IMR-90 (cell line): ENCODE measurements at regions not wholly inside any gene's neighbourhood (a gene's known extent, or its start where the extent isn't known, plus 50 kb on each side); places are given as distances from the start of the nearest gene placed in this dataset.

ENCODE experiments used
- ATAC-seq: fragments of 200-7000 bp; cut with Tn5 transposase; 2 replicates; pipeline ENCODE4 v1.9.1; 2020; ENCODE audit warnings: low read depth, mild to moderate bottlenecking, moderate library complexity
- BruUV-seq: library from RNA; stranded (reverse); fragments of 400-500 nt; replicated peaks from 2 replicates; lab custom pipeline; 2021; lab: Mats Ljungman, UMichigan
- CTCF ChIA-PET: fragments of 300-600 bp; formaldehyde crosslinking; extraction: SDS; loops from one replicate; lab custom pipeline; 2021; ENCODE audit warnings: antibody characterized with exemption; lab: Yijun Ruan, JAX
- POLR2A ChIA-PET: fragments of 300-600 bp; sonication (Branson Sonifier 250); formaldehyde crosslinking; loops from one replicate; lab custom pipeline; 2022; ENCODE audit warnings: antibody characterized with exemption; ENCODE audit not compliant: unreplicated experiment; lab: Charles Lee
- DNase-seq: peaks from one replicate; pipeline ENCODE4 v3.0.0; 2013
- H2AFZ ChIP-seq: replicated peaks from 2 replicates; pipeline ENCODE3; 2013; ENCODE audit warnings: low read length, mild to moderate bottlenecking; ENCODE audit not compliant: poor library complexity
- H2AK5ac ChIP-seq: 2 replicates; pipeline ENCODE4 v1.6.1; 2013; ENCODE audit warnings: low read depth, low read length, inconsistent platforms
- H2AK9ac ChIP-seq: replicated peaks from 2 replicates; pipeline ENCODE3; 2013; ENCODE audit warnings: mild to moderate bottlenecking, low read depth, low read length, moderate library complexity; ENCODE audit not compliant: poor library complexity
- H2BK120ac ChIP-seq: 2 replicates; pipeline ENCODE4 v1.6.1; 2013; ENCODE audit warnings: low read depth, low read length, inconsistent platforms
- H2BK15ac ChIP-seq: 3 replicates; pipeline ENCODE4 v1.6.1; 2013; ENCODE audit warnings: low read depth, low read length, inconsistent platforms
- H2BK20ac ChIP-seq: 2 replicates; pipeline ENCODE4 v1.6.1; 2013; ENCODE audit warnings: low read depth, mild to moderate bottlenecking, inconsistent platforms, low read length, moderate library complexity
- H2BK5ac ChIP-seq: 2 replicates; pipeline ENCODE4 v1.6.1; 2013; ENCODE audit warnings: mild to moderate bottlenecking, low read depth, low read length, inconsistent platforms; ENCODE audit not compliant: poor library complexity, severe bottlenecking
- H3K14ac ChIP-seq: replicated peaks from 2 replicates; pipeline ENCODE4 v1.6.1; 2013; ENCODE audit warnings: low read depth, low read length, inconsistent platforms
- H3K18ac ChIP-seq: 2 replicates; pipeline ENCODE4 v1.6.1; 2013; ENCODE audit warnings: low read depth, low read length, control low read depth
- H3K23ac ChIP-seq: 2 replicates; pipeline ENCODE4 v1.6.1; 2013; ENCODE audit warnings: low read depth, low read length, inconsistent platforms
- H3K27ac ChIP-seq: 2 replicates; pipeline ENCODE4 v1.5.1; 2013; ENCODE audit warnings: mild to moderate bottlenecking, control low read depth, low read length; ENCODE audit not compliant: insufficient read depth
- H3K27me3 ChIP-seq: 2 replicates; pipeline ENCODE4 v1.6.1; 2013; ENCODE audit warnings: low read length; ENCODE audit not compliant: control insufficient read depth, insufficient read depth
- H3K36me3 ChIP-seq: 2 replicates; pipeline ENCODE4 v1.6.1; 2013; ENCODE audit warnings: low read length, mixed read lengths; ENCODE audit not compliant: control insufficient read depth, insufficient read depth
- H3K4ac ChIP-seq: 2 replicates; pipeline ENCODE4 v1.6.1; 2013; ENCODE audit warnings: low read depth, low read length, inconsistent platforms
- H3K4me1 ChIP-seq: 2 replicates; pipeline ENCODE4 v1.6.1; 2013; ENCODE audit warnings: low read length, mixed read lengths; ENCODE audit not compliant: control insufficient read depth, insufficient read depth
- H3K4me2 ChIP-seq: 2 replicates; pipeline ENCODE4 v1.6.1; 2013; ENCODE audit warnings: low read depth, mild to moderate bottlenecking, control low read depth, low read length, moderate library complexity
- H3K4me3 ChIP-seq: 2 replicates; pipeline ENCODE4 v1.5.1; 2013; ENCODE audit warnings: low read depth, mild to moderate bottlenecking, control low read depth, low read length, moderate library complexity; ENCODE audit not compliant: insufficient read depth
- H3K56ac ChIP-seq: 2 replicates; pipeline ENCODE4 v1.6.1; 2013; ENCODE audit warnings: low read length, inconsistent platforms; ENCODE audit not compliant: insufficient read depth; ENCODE audit errors: extremely low read depth
- H3K79me1 ChIP-seq, 2 experiments: 2 replicates each; pipeline ENCODE4 v1.6.1; 2013; ENCODE audit warnings: low read length in 2 of 2, inconsistent platforms in 1 of 2, low read depth in 1 of 2
- H3K9ac ChIP-seq: 2 replicates; pipeline ENCODE4 v1.6.1; 2013; ENCODE audit warnings: low read depth, low read length, control low read depth
- H3K9me1 ChIP-seq: 2 replicates; pipeline ENCODE4 v1.6.1; 2013; ENCODE audit warnings: low read length, inconsistent platforms; ENCODE audit not compliant: insufficient read depth
- H3K9me3 ChIP-seq: 2 replicates; pipeline ENCODE4 v1.6.1; 2013; ENCODE audit warnings: low read length; ENCODE audit not compliant: control insufficient read depth, insufficient read depth
- H4K20me1 ChIP-seq: 2 replicates; pipeline ENCODE4 v1.6.1; 2013; ENCODE audit warnings: low read length, inconsistent platforms; ENCODE audit not compliant: insufficient read depth
- H4K5ac ChIP-seq: 2 replicates; pipeline ENCODE4 v1.6.1; 2013; ENCODE audit warnings: mild to moderate bottlenecking, low read depth, low read length, control low read depth
- H4K8ac ChIP-seq, 2 experiments: 2 replicates each; pipeline ENCODE4 v1.6.1; 2013; ENCODE audit warnings: low read depth in 2 of 2, low read length in 2 of 2, control low read depth in 1 of 2, inconsistent platforms in 1 of 2
- H4K91ac ChIP-seq: 2 replicates; pipeline ENCODE4 v1.6.1; 2013; ENCODE audit warnings: low read depth, low read length, inconsistent platforms; ENCODE audit not compliant: insufficient read depth
- BHLHE40 ChIP-seq: fragments of 150-350 bp; IDR thresholded peaks from 2 replicates; pipeline ENCODE4 v1.6.1; 2016; ENCODE audit warnings: mild to moderate bottlenecking, low read depth, low read length
- CTCF ChIP-seq: conservative IDR thresholded peaks from 2 replicates; pipeline ENCODE4 v1.5.1; 2012; ENCODE audit warnings: mild to moderate bottlenecking, low read depth, low read length, improper control_type of control experiment
- MAZ ChIP-seq: IDR thresholded peaks from 2 replicates; pipeline ENCODE4 v1.6.1; 2012; ENCODE audit warnings: low read depth, mild to moderate bottlenecking, low read length, improper control_type of control experiment, moderate library complexity, borderline replicate concordance
- MXI1 ChIP-seq: IDR thresholded peaks from 2 replicates; pipeline ENCODE4 v1.6.1; 2012; ENCODE audit warnings: low read depth, mild to moderate bottlenecking, low read length, moderate library complexity, borderline replicate concordance
- POLR2A ChIP-seq: IDR thresholded peaks from 2 replicates; pipeline ENCODE4 v1.6.1; 2012; ENCODE audit warnings: mild to moderate bottlenecking, low read depth, low read length
- RAD21 ChIP-seq: IDR thresholded peaks from 2 replicates; pipeline ENCODE4 v1.6.1; 2012; ENCODE audit warnings: low read length, improper control_type of control experiment
- RCOR1 ChIP-seq: IDR thresholded peaks from 2 replicates; pipeline ENCODE4 v1.6.1; 2012; ENCODE audit warnings: mild to moderate bottlenecking, low read length, improper control_type of control experiment; ENCODE audit not compliant: insufficient replicate concordance
- RFX5 ChIP-seq: IDR thresholded peaks from 2 replicates; pipeline ENCODE4 v1.8.0; 2012; ENCODE audit warnings: low read depth, mild to moderate bottlenecking, low read length, moderate library complexity
- WGBS, 2 experiments: methylation state at CpG; one replicate each; pipeline versions ENCODE4 v1.1.5 to v1.1.7; 2013; ENCODE audit warnings: missing lambda C conversion rate in 2 of 2; ENCODE audit not compliant: insufficient read length in 1 of 2; ENCODE audit errors: extremely low coverage in 2 of 2; 5-methylcytosine and 5-hydroxymethylcytosine counted together
- dilution Hi-C: fragments of 300-500 bp; cut with HindIII; formaldehyde crosslinking; loops from one replicate; pipeline ENCODE4 v1.14.3; 2018; ENCODE audit warnings: low sequenced_read_pairs; ENCODE audit not compliant: unreplicated experiment
- in situ Hi-C: fragments of 300-500 bp; cut with MboI; formaldehyde crosslinking; loops from 3 replicates; pipeline ENCODE4 v1.14.3; 2019; ENCODE audit warnings: low sequenced_read_pairs, inconsistent platforms, mixed read lengths
- intact Hi-C: fragments of 100-400 bp; cut with micrococcal nuclease; formaldehyde crosslinking; loops from 2 replicates; pipeline ENCODE4 v1.10.0; 2022
- TF ChIP-seq, protein P1 (sequence below): fragments of 150-350 bp; IDR thresholded peaks from 2 replicates; pipeline ENCODE4 v1.6.1; 2017; ENCODE audit warnings: mild to moderate bottlenecking, antibody characterized with exemption, low read length, low read depth

GRCh38 chr21:33171616-33172169, 58.0 kb upstream of the IFNAR2 start:
- H3K23ac ChIP-seq = no peak overlapping the region
- no peak overlapping the region for H3K9ac ChIP-seq
- dilution Hi-C loops = no loop called here
- H3K4me1 ChIP-seq = no peaks in the 10 kb centered on the region
- H3K36me3 ChIP-seq = no peaks in the 10 kb centered on the region
- H3K79me1 ChIP-seq = no peaks in the 10 kb centered on the region
- H2AFZ ChIP-seq = no peak overlapping the region
- in situ Hi-C loops = no loop called here
- ATAC-seq (no peak), DNase-seq (no peak)
- peaks cover 24% of the 10 kb centered on the region for H3K27me3 ChIP-seq
- H3K4me3 ChIP-seq = no peak overlapping the region
- no peak overlapping the region for H2BK20ac ChIP-seq
- H3K9me3 ChIP-seq = no peaks in the 10 kb centered on the region
- H2AK9ac ChIP-seq = no peak overlapping the region
- no peak overlapping the region for H4K91ac ChIP-seq
- TF ChIP-seq RAD21 = no peak
- TF ChIP-seq MXI1 = no peak
- TF ChIP-seq RCOR1 = no peak
- TF ChIP-seq RFX5 = no peak
- TF ChIP-seq BHLHE40 = no peak
- TF ChIP-seq, protein P1, sequence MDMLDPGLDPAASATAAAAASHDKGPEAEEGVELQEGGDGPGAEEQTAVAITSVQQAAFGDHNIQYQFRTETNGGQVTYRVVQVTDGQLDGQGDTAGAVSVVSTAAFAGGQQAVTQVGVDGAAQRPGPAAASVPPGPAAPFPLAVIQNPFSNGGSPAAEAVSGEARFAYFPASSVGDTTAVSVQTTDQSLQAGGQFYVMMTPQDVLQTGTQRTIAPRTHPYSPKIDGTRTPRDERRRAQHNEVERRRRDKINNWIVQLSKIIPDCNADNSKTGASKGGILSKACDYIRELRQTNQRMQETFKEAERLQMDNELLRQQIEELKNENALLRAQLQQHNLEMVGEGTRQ = no peak
- no peak for TF ChIP-seq CTCF
- TF ChIP-seq POLR2A = no peak
- no peak for TF ChIP-seq MAZ
- no TSS peak for BruUV-seq
- ChIA-PET POLR2A (no interaction called here), CTCF (no interaction called here)
- H3K56ac ChIP-seq = no peak overlapping the region
- H3K9me1 ChIP-seq = no peaks in the 10 kb centered on the region
- no peak overlapping the region for H2BK5ac ChIP-seq
- no peak overlapping the region for H4K8ac ChIP-seq
- no peak overlapping the region for H2BK120ac ChIP-seq
- no peak overlapping the region for H3K18ac ChIP-seq
- no peak overlapping the region for H2AK5ac ChIP-seq
- no peak overlapping the region for H2BK15ac ChIP-seq
- no peak overlapping the region for H3K4ac ChIP-seq
- H3K4me2 ChIP-seq = no peak overlapping the region
- no peak overlapping the region for H3K14ac ChIP-seq
- H3K27ac ChIP-seq = no peak overlapping the region
- no peak overlapping the region for H4K5ac ChIP-seq
- WGBS, 2 experiments = 67% methylated on average over 1 of the region's 8 CpGs; no CpG with 5 or more reads in 1 of the 2 experiments
- no peaks in the 10 kb centered on the region for H4K20me1 ChIP-seq
- intact Hi-C loops = no loop called here
